ENCODE measurements at regions not wholly inside any gene's neighbourhood (a gene's known extent, or its start where the extent isn't known, plus 50 kb on each side); places are given as distances from the start of the nearest gene placed in this dataset.
A peak's percentile ranks its signal among the peaks of the same experiment; 100 is the strongest.

DNA sequence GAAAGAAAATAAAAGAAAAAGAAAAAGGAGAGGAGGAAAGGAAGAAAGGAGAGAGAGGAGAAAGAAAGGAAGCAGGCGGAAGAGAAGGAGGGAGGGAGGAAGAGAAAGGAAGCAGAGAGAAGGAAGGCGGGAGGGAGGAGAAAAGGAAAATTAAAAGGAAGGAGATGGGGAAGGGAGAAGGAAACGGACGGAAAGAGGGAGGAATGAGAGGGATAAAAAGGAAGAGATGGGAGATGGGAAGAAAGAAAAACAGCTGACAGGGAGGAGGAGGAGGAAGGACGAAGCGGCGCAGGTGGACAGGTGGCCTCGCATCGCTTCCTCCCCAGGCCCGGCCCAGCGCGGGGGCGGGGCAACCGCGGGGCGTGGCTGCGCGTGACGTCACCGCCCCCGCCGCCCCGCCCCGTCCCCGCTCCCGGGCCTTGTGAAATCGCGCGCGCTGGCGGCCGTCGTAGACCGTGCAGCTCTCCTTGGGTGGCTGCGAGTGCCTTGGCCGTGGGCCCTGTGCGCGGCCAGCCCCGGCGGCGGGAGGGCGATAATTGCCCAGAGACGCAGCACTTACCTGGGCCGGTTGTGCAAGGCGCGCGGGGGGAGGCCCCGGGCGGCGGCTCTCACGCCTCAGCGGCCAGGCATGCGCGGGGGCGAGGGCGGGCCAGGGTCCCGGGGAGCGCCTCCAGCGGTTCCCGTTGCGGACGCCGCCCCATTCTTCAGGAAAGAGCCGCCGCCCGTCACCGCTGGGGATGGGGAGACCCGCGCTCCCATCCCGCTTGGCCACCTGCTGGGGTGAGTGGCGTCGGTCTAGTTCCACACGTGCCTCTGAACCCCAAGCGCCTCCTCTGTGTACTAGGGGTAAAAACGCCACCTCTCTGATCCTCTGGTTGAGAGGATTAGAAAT is 49.6 kb upstream of the FOXE1 start (continued):
- TF ChIP-seq RBFOX2 (IDR thresholded peaks at IDR 0.05; ENCODE audit: low read depth, low read length): peak; percentile 73
- peak; percentile 97 for TF ChIP-seq CEBPB (tag; IDR thresholded peaks at IDR 0.05)
- TF ChIP-seq, protein P1, sequence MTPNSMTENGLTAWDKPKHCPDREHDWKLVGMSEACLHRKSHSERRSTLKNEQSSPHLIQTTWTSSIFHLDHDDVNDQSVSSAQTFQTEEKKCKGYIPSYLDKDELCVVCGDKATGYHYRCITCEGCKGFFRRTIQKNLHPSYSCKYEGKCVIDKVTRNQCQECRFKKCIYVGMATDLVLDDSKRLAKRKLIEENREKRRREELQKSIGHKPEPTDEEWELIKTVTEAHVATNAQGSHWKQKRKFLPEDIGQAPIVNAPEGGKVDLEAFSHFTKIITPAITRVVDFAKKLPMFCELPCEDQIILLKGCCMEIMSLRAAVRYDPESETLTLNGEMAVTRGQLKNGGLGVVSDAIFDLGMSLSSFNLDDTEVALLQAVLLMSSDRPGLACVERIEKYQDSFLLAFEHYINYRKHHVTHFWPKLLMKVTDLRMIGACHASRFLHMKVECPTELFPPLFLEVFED (CRISPR knock-in tag; conservative IDR thresholded peaks at IDR 0.05): peak; percentile 88
- peak; percentile 76; the same call in 1 of the 2 replicates for TF ChIP-seq GATAD2B (IDR thresholded peaks at IDR 0.05; ENCODE audit: borderline replicate concordance)
- TF ChIP-seq, protein P2, sequence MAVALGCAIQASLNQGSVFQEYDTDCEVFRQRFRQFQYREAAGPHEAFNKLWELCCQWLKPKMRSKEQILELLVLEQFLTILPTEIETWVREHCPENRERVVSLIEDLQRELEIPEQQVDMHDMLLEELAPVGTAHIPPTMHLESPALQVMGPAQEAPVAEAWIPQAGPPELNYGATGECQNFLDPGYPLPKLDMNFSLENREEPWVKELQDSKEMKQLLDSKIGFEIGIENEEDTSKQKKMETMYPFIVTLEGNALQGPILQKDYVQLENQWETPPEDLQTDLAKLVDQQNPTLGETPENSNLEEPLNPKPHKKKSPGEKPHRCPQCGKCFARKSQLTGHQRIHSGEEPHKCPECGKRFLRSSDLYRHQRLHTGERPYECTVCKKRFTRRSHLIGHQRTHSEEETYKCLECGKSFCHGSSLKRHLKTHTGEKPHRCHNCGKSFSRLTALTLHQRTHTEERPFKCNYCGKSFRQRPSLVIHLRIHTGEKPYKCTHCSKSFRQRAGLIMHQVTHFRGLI (CRISPR knock-in tag; IDR thresholded peaks at IDR 0.05): no peak
- no peak for TF ChIP-seq SRSF1 (IDR thresholded peaks at IDR 0.05; ENCODE audit: low read depth, low read length)
- TF ChIP-seq, protein P3, sequence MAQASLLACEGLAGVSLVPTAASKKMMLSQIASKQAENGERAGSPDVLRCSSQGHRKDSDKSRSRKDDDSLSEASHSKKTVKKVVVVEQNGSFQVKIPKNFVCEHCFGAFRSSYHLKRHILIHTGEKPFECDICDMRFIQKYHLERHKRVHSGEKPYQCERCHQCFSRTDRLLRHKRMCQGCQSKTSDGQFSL (CRISPR knock-in tag; IDR thresholded peaks at IDR 0.05): peak; percentile 54; the same call in 1 of the 2 replicates
- TF ChIP-seq, protein P3 (tag; IDR thresholded peaks at IDR 0.05): no peak
- peak; percentile 41 to 80; a peak in 2 of 4 replicates for TF ChIP-seq MAZ (CRISPR knock-in tag; conservative IDR thresholded peaks at IDR 0.05 in 1 of 2, IDR thresholded peaks at IDR 0.05 in 1 of 2)
- 0 out of 2 replicates have a peak, but pooled peaks have one; percentile 36 for TF ChIP-seq MTA2 (IDR thresholded peaks at IDR 0.05; ENCODE audit: low read depth)
- no peak for TF ChIP-seq ZNF24 (IDR thresholded peaks at IDR 0.05)
- no peak for TF ChIP-seq ETV6 (IDR thresholded peaks at IDR 0.05; ENCODE audit: borderline replicate concordance in 1 of 2, low read depth in 2 of 2, low read length in 1 of 2)
- TF ChIP-seq ETV6 (CRISPR knock-in tag; IDR thresholded peaks at IDR 0.05; ENCODE audit: borderline replicate concordance): no peak
- TF ChIP-seq SRSF3 (IDR thresholded peaks at IDR 0.05; ENCODE audit: insufficient read depth, low read length): no peak
- TF ChIP-seq ZNF431 (CRISPR knock-in tag; IDR thresholded peaks at IDR 0.05): no peak
- peak; percentile 47 for TF ChIP-seq U2AF1 (optimal IDR thresholded peaks at IDR 0.05; ENCODE audit: low read depth, low read length)
- no peak for TF ChIP-seq ZNF76 (CRISPR knock-in tag; IDR thresholded peaks at IDR 0.05; ENCODE audit: borderline replicate concordance)
- no peak for TF ChIP-seq ZNF586 (CRISPR knock-in tag; conservative IDR thresholded peaks at IDR 0.05)
- TF ChIP-seq, protein P4, sequence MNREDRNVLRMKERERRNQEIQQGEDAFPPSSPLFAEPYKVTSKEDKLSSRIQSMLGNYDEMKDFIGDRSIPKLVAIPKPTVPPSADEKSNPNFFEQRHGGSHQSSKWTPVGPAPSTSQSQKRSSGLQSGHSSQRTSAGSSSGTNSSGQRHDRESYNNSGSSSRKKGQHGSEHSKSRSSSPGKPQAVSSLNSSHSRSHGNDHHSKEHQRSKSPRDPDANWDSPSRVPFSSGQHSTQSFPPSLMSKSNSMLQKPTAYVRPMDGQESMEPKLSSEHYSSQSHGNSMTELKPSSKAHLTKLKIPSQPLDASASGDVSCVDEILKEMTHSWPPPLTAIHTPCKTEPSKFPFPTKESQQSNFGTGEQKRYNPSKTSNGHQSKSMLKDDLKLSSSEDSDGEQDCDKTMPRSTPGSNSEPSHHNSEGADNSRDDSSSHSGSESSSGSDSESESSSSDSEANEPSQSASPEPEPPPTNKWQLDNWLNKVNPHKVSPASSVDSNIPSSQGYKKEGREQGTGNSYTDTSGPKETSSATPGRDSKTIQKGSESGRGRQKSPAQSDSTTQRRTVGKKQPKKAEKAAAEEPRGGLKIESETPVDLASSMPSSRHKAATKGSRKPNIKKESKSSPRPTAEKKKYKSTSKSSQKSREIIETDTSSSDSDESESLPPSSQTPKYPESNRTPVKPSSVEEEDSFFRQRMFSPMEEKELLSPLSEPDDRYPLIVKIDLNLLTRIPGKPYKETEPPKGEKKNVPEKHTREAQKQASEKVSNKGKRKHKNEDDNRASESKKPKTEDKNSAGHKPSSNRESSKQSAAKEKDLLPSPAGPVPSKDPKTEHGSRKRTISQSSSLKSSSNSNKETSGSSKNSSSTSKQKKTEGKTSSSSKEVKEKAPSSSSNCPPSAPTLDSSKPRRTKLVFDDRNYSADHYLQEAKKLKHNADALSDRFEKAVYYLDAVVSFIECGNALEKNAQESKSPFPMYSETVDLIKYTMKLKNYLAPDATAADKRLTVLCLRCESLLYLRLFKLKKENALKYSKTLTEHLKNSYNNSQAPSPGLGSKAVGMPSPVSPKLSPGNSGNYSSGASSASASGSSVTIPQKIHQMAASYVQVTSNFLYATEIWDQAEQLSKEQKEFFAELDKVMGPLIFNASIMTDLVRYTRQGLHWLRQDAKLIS (CRISPR knock-in tag; IDR thresholded peaks at IDR 0.05): no peak
